Stomach (tissue), 4 donors: ENCODE measurements at regions not wholly inside any gene's neighbourhood (a gene's known extent, or its start where the extent isn't known, plus 50 kb on each side); places are given as distances from the start of the nearest gene placed in this dataset.

Experiments
- EP300 ChIP-seq: sonication (generic); formaldehyde crosslinking; IDR thresholded peaks from one replicate; pipeline ENCODE4 v1.6.1; 2017; ENCODE audit warnings: antibody characterized with exemption
- POLR2A ChIP-seq, 4 donors: fragments of 450-650 bp; IDR thresholded peaks; one replicate each; pipeline ENCODE4 v1.6.1; 2016; ENCODE audit warnings: antibody characterized with exemption in 4 of 4, control low read depth in 2 of 4, mild to moderate bottlenecking in 1 of 4, moderate library complexity in 1 of 4
- POLR2AphosphoS5 ChIP-seq, 3 donors: sonication (generic); formaldehyde crosslinking; IDR thresholded peaks; one replicate each; pipeline ENCODE4 v1.6.1; 2016; ENCODE audit warnings: antibody characterized with exemption in 3 of 3
- TF ChIP-seq, protein P1 (sequence below), 7 experiments: fragments of 450-650 bp in 4 of 7; fragments of 200-600 bp in 3 of 7; sonication (generic) in 3 of 7; IDR thresholded peaks; one replicate each; pipeline ENCODE4 v1.5.1; 2016 to 2019; ENCODE audit warnings: antibody characterized with exemption in 7 of 7, control low read depth in 2 of 7, mild to moderate bottlenecking in 1 of 7

DNA sequence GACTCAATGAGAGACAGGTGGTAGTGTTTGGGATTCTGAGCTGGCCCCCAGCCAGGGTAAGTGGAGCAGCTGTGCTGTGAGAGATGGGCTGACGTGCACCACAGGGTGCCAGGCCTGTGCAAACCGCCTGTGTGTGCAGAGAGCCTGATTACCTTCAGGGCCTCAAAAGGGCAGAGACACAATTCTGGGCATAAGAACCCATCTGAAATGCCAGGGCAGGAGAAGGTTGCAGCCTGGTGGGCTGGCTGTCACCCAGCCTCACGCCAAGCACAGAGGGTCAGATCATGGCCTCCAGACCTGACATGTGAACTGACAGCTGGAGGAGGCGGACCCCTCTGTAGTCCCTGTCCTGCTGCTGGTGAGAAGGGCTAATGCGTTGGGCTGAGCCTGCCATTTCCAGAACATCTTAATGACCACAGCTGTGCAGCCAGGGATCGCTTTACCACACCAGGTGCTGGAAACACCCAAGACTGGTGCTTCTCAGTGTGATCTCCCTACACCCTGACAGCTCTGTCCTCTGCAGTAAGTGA, 100.9 kb downstream of the ARL4C start:
- TF ChIP-seq, protein P1, sequence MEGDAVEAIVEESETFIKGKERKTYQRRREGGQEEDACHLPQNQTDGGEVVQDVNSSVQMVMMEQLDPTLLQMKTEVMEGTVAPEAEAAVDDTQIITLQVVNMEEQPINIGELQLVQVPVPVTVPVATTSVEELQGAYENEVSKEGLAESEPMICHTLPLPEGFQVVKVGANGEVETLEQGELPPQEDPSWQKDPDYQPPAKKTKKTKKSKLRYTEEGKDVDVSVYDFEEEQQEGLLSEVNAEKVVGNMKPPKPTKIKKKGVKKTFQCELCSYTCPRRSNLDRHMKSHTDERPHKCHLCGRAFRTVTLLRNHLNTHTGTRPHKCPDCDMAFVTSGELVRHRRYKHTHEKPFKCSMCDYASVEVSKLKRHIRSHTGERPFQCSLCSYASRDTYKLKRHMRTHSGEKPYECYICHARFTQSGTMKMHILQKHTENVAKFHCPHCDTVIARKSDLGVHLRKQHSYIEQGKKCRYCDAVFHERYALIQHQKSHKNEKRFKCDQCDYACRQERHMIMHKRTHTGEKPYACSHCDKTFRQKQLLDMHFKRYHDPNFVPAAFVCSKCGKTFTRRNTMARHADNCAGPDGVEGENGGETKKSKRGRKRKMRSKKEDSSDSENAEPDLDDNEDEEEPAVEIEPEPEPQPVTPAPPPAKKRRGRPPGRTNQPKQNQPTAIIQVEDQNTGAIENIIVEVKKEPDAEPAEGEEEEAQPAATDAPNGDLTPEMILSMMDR (IDR thresholded peaks at IDR 0.05) = no peak
- TF ChIP-seq POLR2A (IDR thresholded peaks at IDR 0.05) (no peak), POLR2AphosphoS5 (IDR thresholded peaks at IDR 0.05) (no peak), EP300 (no peak)
